ENCODE measurements at regions not wholly inside any gene's neighbourhood (a gene's known extent, or its start where the extent isn't known, plus 50 kb on each side); places are given as distances from the start of the nearest gene placed in this dataset.
"Not testable (repeated sequence)": the region's sequence is repeated elsewhere in the genome, so short reads cannot be mapped to it uniquely, and the experiment has no call there.

- DNase-seq (ENCODE audit: low spot score), result not testable (repeated sequence)
Observed at GRCh38 chr21:9836547-9836946, 684.8 kb upstream of the TPTE start.

GRCh38 chr21:9837001-9837400 is 684.4 kb upstream of the TPTE start:
- not testable (repeated sequence) for DNase-seq (ENCODE audit: low spot score)

- DNase-seq (ENCODE audit: low spot score), result not testable (repeated sequence)
Observed at GRCh38 chr21:9837526-9837925, 683.9 kb upstream of the TPTE start.

- DNase-seq (ENCODE audit: low spot score), result no peak
Observed at GRCh38 chr21:9837946-9838737, 683.2 kb upstream of the TPTE start.

DNA sequence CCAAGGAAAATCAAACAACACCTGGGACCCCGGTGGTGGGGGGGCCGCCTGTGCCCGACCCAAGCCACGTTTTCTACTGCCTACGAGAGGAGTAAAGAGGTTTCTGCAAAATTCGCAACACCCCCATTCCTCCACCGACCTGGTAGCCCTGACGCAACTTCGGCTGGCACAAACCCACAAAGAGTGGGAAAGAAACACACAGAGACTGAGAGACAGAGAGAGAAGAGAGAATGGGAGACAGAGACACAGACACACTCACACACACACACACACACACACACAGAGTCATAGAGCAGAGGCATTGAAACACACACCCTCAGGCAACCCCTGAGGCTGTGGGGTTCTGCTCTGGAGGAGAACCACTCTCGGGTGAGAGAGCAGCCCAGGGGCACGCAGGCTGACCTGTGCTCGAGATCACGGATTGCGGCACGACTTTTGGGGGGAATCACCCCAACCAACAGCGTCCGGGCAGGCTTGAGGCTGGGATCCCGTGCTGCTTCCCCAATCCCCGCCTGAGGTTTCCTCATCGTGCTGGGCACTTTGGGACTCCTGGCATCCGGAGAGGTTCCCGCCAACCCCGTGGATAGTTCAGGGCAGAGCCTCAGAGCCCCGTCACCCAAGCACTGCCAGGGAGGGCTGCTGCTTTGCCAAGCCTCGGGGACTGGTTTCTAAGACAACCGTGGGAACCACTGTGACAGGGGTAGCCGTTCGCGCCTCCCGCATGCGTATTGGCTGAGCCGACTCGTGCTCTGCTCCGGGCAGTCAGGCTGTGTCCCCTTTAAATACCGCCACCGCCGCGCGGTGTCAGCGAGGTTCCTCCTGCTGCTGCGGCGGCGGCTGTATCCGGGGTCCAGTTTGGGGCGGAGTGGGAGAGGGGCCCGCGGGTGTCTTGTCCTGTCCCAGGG is 682.4 kb upstream of the TPTE start:
- no peak for DNase-seq (ENCODE audit: low spot score)

GRCh38 chr21:9844106-9844505 is 677.3 kb upstream of the TPTE start:
- not testable (repeated sequence) for DNase-seq (ENCODE audit: low spot score)

GRCh38 chr21:9847511-9847910 is 673.9 kb upstream of the TPTE start:
- not testable (repeated sequence) for DNase-seq (ENCODE audit: low spot score)

DNA sequence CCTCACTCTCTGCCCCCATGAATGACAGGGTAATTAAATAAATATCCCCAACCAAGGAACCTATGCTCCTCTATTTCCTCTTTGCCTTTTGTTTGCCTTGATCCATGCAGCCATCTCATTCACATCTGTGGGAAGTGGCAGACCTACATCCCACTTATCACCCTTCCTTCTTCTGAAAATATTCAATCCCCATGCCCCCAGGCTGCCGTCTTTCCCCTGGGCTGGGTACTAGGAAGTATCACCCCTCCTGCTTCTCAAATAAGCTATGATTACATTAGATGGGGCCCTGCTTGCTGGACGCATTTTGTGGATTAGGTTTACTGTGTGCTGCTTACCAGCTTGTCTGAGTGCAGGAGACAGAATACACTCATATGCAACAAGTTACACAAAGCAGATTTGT is 670.2 kb upstream of the TPTE start:
- not testable (repeated sequence) for DNase-seq (ENCODE audit: low spot score)

DNA sequence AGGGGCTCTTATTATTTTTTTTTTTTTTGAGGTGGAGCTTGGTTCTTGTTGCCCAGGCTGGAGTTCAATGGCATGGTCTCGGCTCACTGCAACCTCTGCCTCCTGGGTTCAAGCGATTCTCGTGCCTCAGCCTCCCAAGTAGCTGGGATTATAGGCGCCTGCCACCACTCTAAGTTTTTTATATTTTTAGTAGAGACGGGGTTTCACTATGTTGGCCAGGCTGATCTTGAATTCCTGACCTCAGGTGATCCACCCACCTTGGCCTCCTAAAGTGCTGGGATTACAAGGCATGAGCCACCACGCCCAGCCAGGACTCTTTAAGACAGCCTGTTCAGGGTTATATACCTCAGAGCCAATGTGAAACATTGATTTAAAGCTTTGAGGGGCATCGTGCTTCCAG is 669.7 kb upstream of the TPTE start:
- DNase-seq (ENCODE audit: low spot score), result not testable (repeated sequence)

DNA sequence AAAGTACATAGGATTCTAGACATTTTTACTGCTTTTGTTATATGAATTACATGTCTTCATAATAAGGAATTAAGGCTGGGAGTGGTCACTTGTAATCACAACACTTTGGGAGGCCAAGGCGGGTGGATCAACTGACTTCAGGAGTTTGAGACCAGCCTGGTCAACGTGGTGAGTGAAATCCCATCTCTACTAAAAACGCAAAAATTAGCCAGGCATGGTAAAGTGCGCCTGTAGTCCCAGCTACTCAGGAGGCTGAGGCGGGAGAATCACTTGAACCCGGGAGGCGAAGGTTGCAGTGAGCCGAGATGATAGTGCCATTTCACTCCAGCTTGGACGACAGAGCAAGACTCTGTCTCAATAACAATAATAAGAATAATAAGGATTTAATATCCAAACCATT is 663.8 kb upstream of the TPTE start:
- not testable (repeated sequence) for DNase-seq (ENCODE audit: low spot score)

- DNase-seq (ENCODE audit: low spot score), result not testable (repeated sequence)
Observed at GRCh38 chr21:9859865-9860264, 661.5 kb upstream of the TPTE start.

DNA sequence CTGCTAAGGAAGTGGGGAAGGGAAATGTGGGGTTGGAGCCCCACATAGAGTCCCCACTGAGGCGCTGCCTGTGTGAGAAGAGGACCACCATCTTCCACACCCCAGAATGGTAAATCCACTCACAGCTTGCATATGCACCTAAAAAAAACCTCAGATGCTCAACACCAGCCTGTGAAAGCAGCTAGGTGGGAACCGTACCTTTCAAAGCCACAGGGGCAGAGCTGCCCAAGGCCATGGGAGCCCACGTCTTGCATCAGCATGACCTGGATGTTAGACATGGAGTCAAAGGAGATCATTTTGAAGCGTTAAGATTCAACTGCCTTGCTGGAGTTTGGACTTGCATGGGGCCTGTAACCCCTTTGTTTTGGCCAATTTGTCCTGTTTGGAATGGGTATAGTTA is 658.9 kb upstream of the TPTE start:
- not testable (repeated sequence) for DNase-seq (ENCODE audit: low spot score)

DNA sequence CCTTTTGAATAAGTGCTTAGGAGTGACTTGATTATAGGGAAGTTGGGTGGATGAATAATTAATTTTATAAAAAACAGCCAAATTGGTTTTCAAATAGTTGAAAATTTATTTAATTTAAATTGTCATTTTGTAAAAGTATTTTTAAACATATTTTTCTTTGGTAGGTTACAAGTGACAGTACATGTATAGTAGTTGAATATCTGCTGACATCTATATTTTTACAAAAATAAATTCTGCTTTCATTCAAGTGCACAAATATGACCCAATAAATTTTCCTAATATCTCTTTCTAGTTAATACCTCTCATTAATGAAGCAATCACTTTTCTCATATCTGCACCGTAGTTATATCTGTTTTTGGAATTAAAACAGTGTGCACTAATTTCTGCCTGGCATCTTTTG is 653.6 kb upstream of the TPTE start:
- DNase-seq (ENCODE audit: low spot score), result not testable (repeated sequence)

DNA sequence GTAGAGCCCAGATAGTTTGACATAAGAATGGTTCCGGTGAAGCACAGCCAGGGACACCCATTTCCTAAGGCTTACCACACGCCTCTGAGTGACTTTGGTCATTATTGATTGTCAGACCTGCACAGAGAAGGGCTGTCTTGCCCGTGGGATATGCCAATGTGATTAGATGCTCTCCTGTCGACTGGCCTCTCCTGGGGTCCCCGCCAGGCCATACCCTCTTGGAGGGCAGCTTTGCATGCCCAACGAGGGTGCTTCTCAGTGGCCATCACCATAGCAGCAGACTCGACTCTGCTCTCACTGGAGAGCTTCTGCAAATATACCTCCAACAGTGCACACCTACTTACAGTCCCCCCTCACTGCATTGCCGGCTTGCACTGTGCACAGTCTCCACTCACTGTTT is 648.3 kb upstream of the TPTE start:
- not testable (repeated sequence) for DNase-seq (ENCODE audit: low spot score)

GRCh38 chr21:9874136-9874535 is 647.2 kb upstream of the TPTE start:
- DNase-seq (ENCODE audit: low spot score), result not testable (repeated sequence)

DNA sequence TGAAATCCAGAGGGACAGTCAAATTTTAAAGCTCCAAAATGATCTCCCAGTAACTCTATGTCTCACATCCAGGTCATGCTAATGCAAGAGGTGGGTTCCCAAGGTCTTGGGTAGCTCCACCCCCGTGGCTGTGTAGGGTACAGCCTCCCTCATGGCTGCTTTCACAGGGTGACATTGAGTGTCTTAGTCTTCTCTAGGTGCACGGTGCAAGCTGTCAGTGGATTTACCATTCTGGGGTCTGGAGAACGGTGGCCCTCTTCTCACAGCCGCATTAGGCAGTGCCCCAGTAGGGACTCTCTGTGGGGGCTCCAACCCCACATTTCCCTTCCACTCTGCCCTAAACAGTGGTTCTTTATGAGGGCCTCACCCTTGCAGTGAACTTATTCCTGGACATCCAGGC is 640.0 kb upstream of the TPTE start:
- DNase-seq (ENCODE audit: low spot score), result not testable (repeated sequence)

- not testable (repeated sequence) for DNase-seq (ENCODE audit: low spot score)
Observed at GRCh38 chr21:9883047-9883446, 638.3 kb upstream of the TPTE start.

DNA sequence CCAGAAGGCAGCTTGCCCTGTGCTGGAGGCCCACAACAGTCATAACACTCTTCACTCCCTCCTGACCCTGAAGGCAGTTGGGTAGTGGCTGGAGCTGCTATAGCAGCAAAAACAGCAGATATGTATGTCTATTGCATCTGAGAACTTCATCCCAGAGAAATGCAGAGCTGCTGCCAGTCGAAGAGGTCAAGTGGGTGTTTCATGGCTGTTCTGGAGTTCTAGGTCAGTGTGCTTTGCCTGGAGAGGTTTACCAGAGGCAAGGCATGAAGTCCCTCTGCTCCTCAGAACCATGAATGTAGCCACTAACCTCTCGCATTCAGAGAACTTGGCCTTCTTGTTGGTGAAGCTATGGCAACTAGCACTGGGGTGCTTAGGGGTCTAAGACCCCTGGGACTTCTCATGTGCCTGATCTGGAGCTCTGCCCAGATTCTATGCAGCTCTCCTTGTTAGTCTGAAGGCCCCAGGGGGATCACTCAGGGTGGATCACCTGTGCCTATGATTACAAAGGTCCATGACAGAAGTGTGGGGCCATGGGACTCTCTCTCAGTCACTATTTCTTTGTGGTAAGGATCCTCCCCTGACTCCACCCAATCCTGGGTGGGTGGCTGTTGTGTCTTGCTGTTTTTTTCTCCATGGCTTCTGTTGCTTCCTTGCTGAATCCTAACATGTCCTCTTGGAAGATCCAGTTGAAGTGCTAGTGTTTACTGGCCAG is 637.7 kb upstream of the TPTE start:
- DNase-seq (ENCODE audit: low spot score), result not testable (repeated sequence)

DNA sequence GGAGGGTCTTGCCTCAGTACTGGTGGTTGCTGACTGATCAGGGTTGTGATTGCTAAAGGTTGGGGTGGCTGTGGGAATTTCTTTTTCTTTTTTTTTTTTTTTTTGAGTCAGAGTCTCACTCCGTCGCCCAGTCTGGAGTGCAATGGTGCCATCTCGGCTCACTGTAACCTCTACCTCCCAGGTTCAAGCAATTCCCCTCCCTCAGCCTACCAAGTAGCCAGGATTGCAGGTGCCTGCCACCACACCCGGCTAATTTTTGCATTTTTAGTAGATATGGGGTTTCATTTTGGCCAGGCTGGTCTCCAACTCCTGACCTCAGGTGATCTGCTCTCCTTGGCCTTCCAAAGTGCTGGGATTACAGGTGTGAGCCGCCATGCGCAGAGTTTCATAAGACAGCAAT is 632.9 kb upstream of the TPTE start:
- not testable (repeated sequence) for DNase-seq (ENCODE audit: low spot score)

GRCh38 chr21:9903579-9903978 is 617.8 kb upstream of the TPTE start:
- DNase-seq (ENCODE audit: low spot score), result not testable (repeated sequence)

- DNase-seq (ENCODE audit: low spot score), result not testable (repeated sequence)
Observed at GRCh38 chr21:9914135-9914534, 607.2 kb upstream of the TPTE start.

DNA sequence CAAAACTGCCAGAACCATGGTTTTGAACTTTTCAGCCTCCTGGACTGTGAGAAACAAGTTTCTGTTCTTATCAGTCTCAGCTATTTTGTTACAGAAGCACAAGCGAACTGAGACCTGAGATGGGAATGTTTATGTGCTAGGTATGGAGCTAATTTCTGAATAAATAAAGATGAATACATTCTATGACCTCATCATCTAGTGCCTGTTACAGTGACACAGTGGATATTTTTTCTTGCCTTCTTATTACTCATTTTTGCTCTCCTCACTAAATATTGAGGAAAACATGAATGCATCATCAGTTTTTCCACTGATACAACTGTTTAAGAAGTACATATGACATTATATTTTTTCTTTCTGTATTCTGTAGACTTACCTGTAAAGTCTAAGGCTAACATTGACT is 601.9 kb upstream of the TPTE start:
- not testable (repeated sequence) for DNase-seq (ENCODE audit: low spot score)

All from ecto neural progenitor cell (in vitro differentiated cells).